OCI-LY3 (cell line): ENCODE measurements at regions not wholly inside any gene's neighbourhood (a gene's known extent, or its start where the extent isn't known, plus 50 kb on each side); places are given as distances from the start of the nearest gene placed in this dataset.

Source experiments
- EZH2phosphoT487 ChIP-seq: fragments of 200-600 bp; shearing (Covaris generic); IDR thresholded peaks from 2 replicates; pipeline ENCODE4 v1.6.1; 2018; ENCODE audit warnings: antibody characterized with exemption, mixed run types, low read depth
- TF ChIP-seq, protein P1 (sequence below): fragments of 200-600, 300-600 bp; sonication (generic); IDR thresholded peaks from 2 replicates; pipeline ENCODE4 v1.5.1; 2014; ENCODE audit warnings: antibody characterized with exemption, low read length, low read depth

DNA sequence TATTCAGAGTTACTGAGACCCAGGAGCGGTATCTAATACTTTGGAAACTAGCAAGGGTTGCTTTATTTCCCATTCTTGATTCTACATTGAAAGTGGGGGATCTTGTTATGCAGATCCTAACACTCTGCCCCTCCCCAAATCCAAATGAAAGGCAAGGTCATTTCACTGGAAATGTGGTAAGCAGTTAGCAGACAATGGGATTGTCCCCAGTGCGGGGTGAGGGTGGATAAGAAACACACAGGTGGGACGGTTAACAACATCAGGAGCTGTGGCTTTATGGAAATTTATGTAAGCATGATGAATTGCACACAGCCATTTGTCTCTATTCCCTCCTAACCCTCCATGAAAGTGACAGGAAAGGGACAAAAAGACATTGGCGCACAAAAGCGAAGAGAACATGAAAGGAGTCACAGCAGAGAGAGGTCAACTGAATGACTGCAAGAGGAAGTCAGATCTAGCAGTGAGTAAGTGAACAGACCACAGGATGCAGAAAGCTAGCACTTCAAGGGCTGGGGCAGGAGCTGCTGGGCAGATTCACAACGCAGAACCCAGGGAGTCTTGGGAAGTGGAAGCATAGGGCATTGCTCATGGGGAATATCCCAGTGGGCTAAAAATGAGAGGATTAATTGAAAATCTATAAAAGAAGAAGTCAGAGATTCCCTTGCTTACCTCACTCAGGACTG is 184.4 kb downstream of the HSD17B3 start:
- TF ChIP-seq EZH2phosphoT487 = no peak
- TF ChIP-seq, protein P1, sequence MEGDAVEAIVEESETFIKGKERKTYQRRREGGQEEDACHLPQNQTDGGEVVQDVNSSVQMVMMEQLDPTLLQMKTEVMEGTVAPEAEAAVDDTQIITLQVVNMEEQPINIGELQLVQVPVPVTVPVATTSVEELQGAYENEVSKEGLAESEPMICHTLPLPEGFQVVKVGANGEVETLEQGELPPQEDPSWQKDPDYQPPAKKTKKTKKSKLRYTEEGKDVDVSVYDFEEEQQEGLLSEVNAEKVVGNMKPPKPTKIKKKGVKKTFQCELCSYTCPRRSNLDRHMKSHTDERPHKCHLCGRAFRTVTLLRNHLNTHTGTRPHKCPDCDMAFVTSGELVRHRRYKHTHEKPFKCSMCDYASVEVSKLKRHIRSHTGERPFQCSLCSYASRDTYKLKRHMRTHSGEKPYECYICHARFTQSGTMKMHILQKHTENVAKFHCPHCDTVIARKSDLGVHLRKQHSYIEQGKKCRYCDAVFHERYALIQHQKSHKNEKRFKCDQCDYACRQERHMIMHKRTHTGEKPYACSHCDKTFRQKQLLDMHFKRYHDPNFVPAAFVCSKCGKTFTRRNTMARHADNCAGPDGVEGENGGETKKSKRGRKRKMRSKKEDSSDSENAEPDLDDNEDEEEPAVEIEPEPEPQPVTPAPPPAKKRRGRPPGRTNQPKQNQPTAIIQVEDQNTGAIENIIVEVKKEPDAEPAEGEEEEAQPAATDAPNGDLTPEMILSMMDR = no peak
